GM04504 (cell line): ENCODE measurements at regions not wholly inside any gene's neighbourhood (a gene's known extent, or its start where the extent isn't known, plus 50 kb on each side); places are given as distances from the start of the nearest gene placed in this dataset.

Experiments used
- DNase-seq: peaks from one replicate; pipeline ENCODE4 v3.0.0-alpha.2; 2012; ENCODE audit warnings: low read depth

DNA sequence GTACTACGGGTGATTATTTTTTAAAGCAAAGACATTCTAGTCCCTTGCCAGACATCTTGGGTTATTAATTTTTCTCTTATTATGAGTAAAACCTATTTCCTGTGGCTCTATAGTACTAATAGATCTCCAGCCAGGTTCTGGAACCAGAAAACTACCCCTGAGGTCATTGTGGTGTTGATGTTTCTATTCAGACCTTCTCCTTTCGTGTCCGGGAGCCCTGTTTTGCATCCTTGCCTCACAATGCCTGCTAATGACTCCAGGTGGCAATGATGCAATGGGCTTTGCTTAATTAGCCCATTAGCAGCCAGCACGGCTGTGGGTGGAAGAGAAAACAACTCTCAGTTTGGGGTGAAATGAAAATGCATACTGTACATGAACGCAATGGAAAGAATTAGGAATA lies 62.9 kb upstream of the ARG1 start:
- no peak for DNase-seq

DNA sequence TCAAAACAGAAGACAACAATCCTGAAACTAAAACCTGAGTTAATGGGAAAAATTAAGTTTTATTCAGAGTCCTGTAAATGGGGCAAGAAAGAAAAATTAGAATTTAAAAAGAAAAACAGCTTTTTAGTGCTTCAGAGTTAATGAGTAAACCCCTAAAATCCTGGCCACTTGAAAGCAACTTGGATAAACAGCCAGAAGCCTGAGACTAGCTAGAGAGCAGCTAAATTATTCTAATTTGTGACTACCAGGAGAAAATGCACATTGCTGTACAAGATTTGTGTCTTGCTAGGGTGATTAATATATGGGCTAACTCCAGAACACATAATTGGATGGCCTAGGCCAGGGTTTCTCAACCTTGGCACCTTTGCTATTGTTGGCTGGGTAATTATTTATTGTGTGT lies 62.4 kb upstream of the ARG1 start:
- no peak for DNase-seq

DNA sequence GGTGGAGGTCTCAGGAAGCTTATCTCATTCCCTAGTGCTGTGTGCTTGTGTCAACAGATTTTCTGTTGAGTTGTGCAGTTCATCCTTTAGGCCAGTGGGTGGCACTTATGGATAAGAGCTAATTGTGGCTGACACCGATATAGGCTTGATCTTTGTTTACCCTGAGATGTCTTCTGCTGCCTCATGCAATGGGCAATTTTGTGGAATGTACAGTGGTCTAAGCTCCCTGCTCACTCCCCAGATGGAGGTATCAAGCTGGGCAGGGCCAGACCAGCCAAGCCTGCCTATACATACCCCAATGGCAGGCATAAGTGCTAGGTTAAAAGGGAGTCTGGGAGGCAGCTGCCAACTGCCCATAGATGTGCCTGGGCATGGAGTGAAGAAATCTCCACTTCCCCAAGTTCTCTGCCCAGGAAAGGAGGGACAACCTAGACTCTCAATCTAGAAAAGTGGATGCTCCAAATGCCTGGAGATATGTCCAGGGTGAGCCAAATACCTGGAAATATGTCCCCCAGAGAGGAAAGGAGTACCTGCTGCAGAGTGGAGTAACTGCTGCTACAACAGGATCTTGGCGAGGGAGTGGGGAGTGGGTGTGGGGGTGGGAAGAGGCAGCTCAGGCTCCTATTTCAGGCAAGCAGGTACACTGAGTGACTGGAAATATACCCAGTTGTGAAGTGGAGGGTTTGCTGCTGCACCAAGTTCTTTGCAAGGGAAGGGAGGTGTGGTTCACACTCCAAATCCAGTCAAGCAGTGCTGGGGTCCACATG lies 53.2 kb upstream of the ARG1 start:
- peak; percentile 11 for DNase-seq
